H1 (cell line): ENCODE measurements at regions not wholly inside any gene's neighbourhood (a gene's known extent, or its start where the extent isn't known, plus 50 kb on each side); places are given as distances from the start of the nearest gene placed in this dataset.

ENCODE experiments used
- GTF2F1 ChIP-seq: IDR thresholded peaks from 2 replicates; pipeline ENCODE4 v1.6.1; 2012; ENCODE audit warnings: low read depth, low read length, improper control_type of control experiment, borderline replicate concordance
- ZNF274 ChIP-seq: IDR thresholded peaks from 2 replicates; pipeline ENCODE4 v1.7.0; 2012; ENCODE audit warnings: low read length, borderline replicate concordance; ENCODE audit errors: extremely low read depth

DNA sequence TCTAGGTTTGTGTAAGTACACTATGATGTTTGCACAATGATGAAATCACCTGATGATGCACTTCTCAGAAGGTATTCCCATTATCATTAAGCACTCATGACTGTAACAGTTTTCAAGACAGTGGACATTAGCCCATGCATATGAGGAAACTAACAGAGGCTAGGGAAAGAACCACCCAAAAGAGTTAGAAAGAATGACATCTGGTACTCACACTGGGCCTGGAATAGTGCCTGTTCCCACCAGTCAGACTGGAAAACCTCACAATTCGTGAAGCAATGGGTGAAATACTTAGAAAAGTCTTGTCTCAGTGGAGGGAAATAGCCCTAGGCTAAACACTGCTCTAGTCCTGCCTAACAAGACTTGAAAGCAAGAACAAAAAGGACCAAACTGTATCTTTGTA is 117.4 kb upstream of the GDNF start:
- TF ChIP-seq GTF2F1: no peak
- no peak for TF ChIP-seq ZNF274
